SK-N-SH treated with all-trans-retinoic acid at 6 μM for 48 hours (cell line): ENCODE measurements at regions not wholly inside any gene's neighbourhood (a gene's known extent, or its start where the extent isn't known, plus 50 kb on each side); places are given as distances from the start of the nearest gene placed in this dataset.

Experiments used
- ARNTL ChIP-seq: fragments of 450-650 bp; formaldehyde crosslinking; IDR thresholded peaks from 2 replicates; pipeline ENCODE4 v1.5.0; 2020; ENCODE audit warnings: low read depth, mild to moderate bottlenecking, moderate library complexity, borderline replicate concordance
- CREB5 ChIP-seq: fragments of 250-450 bp; sonication (Bioruptor Pico); IDR thresholded peaks from 2 replicates; pipeline ENCODE4 v1.5.1; 2020; ENCODE audit warnings: low read depth, mild to moderate bottlenecking, moderate library complexity
- ESRRG ChIP-seq: fragments of 250-450 bp; sonication (Bioruptor Pico); IDR thresholded peaks from 2 replicates; pipeline ENCODE4 v1.6.1; 2021; ENCODE audit warnings: mild to moderate bottlenecking
- GLIS3 ChIP-seq: fragments of 250-450 bp; sonication (Bioruptor Pico); IDR thresholded peaks from 2 replicates; pipeline ENCODE4 v1.5.0; 2020; ENCODE audit warnings: mild to moderate bottlenecking, moderate library complexity
- PATZ1 ChIP-seq: fragments of 250-450 bp; sonication (Bioruptor Pico); IDR thresholded peaks from 2 replicates; pipeline ENCODE4 v1.8.0; 2020; ENCODE audit warnings: mild to moderate bottlenecking, moderate library complexity, borderline replicate concordance
- RARB ChIP-seq: fragments of 250-450 bp; sonication (Bioruptor Pico); IDR thresholded peaks from 2 replicates; pipeline ENCODE4 v1.8.0; 2021; ENCODE audit warnings: mild to moderate bottlenecking, moderate library complexity
- TOX ChIP-seq: fragments of 250-450 bp; sonication (Bioruptor Pico); IDR thresholded peaks from 2 replicates; pipeline ENCODE4 v1.8.0; 2021; ENCODE audit warnings: mild to moderate bottlenecking, moderate library complexity, borderline replicate concordance
- TSHZ2 ChIP-seq: fragments of 250-450 bp; sonication (Bioruptor Pico); IDR thresholded peaks from 2 replicates; pipeline ENCODE4 v1.5.0; 2020; ENCODE audit warnings: mild to moderate bottlenecking, moderate library complexity
- ZC3H10 ChIP-seq: fragments of 250-450 bp; sonication (Bioruptor Pico); IDR thresholded peaks from 2 replicates; pipeline ENCODE4 v1.5.1; 2021; ENCODE audit warnings: mild to moderate bottlenecking, moderate library complexity
- ZFP3 ChIP-seq: fragments of 250-450 bp; sonication (Bioruptor Pico); IDR thresholded peaks from 2 replicates; pipeline ENCODE4 v1.5.0; 2020; ENCODE audit warnings: mild to moderate bottlenecking, moderate library complexity
- ZFP30 ChIP-seq: fragments of 450-650 bp; formaldehyde crosslinking; IDR thresholded peaks from 2 replicates; pipeline ENCODE4 v1.5.0; 2022; ENCODE audit warnings: mild to moderate bottlenecking, moderate library complexity
- ZNF70 ChIP-seq: fragments of 450-650 bp; formaldehyde crosslinking; IDR thresholded peaks from 2 replicates; pipeline ENCODE4 v1.5.0; 2020; ENCODE audit warnings: mild to moderate bottlenecking, moderate library complexity
- ZNF8 ChIP-seq: fragments of 450-650 bp; formaldehyde crosslinking; IDR thresholded peaks from 2 replicates; pipeline ENCODE4 v1.5.0; 2020; ENCODE audit warnings: mild to moderate bottlenecking, moderate library complexity
- TF ChIP-seq, protein P1 (sequence below): fragments of 250-450 bp; sonication (Bioruptor Pico); IDR thresholded peaks from 2 replicates; pipeline ENCODE4 v1.5.1; 2021; ENCODE audit warnings: mild to moderate bottlenecking, moderate library complexity

- no peak for TF ChIP-seq ZNF70 (CRISPR knock-in tag)
- no peak for TF ChIP-seq PATZ1 (CRISPR knock-in tag)
- TF ChIP-seq, protein P1, sequence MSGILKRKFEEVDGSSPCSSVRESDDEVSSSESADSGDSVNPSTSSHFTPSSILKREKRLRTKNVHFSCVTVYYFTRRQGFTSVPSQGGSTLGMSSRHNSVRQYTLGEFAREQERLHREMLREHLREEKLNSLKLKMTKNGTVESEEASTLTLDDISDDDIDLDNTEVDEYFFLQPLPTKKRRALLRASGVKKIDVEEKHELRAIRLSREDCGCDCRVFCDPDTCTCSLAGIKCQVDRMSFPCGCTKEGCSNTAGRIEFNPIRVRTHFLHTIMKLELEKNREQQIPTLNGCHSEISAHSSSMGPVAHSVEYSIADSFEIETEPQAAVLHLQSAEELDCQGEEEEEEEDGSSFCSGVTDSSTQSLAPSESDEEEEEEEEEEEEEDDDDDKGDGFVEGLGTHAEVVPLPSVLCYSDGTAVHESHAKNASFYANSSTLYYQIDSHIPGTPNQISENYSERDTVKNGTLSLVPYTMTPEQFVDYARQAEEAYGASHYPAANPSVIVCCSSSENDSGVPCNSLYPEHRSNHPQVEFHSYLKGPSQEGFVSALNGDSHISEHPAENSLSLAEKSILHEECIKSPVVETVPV (CRISPR knock-in tag): no peak
- TF ChIP-seq ZFP3 (CRISPR knock-in tag): no peak
- no peak for TF ChIP-seq TOX (CRISPR knock-in tag)
- TF ChIP-seq ZFP30 (CRISPR knock-in tag): no peak
- TF ChIP-seq ZNF8 (CRISPR knock-in tag): no peak
- TF ChIP-seq ARNTL (CRISPR knock-in tag): no peak
- no peak for TF ChIP-seq TSHZ2 (CRISPR knock-in tag)
- no peak for TF ChIP-seq ZC3H10
- no peak for TF ChIP-seq ESRRG (CRISPR knock-in tag)
- TF ChIP-seq GLIS3 (CRISPR knock-in tag): no peak
- TF ChIP-seq RARB (CRISPR knock-in tag): no peak
- TF ChIP-seq CREB5 (CRISPR knock-in tag): no peak
Observed at GRCh38 chr4:162522724-162523123, 358.9 kb upstream of the FSTL5 start.
